NCI-H1417 (cell line): ENCODE measurements at regions not wholly inside any gene's neighbourhood (a gene's known extent, or its start where the extent isn't known, plus 50 kb on each side); places are given as distances from the start of the nearest gene placed in this dataset.

Source experiments
- DNase-seq, 3 experiments: peaks; one replicate each; lab custom pipeline; 2025; lab: John Stamatoyannopoulos, UW

DNA sequence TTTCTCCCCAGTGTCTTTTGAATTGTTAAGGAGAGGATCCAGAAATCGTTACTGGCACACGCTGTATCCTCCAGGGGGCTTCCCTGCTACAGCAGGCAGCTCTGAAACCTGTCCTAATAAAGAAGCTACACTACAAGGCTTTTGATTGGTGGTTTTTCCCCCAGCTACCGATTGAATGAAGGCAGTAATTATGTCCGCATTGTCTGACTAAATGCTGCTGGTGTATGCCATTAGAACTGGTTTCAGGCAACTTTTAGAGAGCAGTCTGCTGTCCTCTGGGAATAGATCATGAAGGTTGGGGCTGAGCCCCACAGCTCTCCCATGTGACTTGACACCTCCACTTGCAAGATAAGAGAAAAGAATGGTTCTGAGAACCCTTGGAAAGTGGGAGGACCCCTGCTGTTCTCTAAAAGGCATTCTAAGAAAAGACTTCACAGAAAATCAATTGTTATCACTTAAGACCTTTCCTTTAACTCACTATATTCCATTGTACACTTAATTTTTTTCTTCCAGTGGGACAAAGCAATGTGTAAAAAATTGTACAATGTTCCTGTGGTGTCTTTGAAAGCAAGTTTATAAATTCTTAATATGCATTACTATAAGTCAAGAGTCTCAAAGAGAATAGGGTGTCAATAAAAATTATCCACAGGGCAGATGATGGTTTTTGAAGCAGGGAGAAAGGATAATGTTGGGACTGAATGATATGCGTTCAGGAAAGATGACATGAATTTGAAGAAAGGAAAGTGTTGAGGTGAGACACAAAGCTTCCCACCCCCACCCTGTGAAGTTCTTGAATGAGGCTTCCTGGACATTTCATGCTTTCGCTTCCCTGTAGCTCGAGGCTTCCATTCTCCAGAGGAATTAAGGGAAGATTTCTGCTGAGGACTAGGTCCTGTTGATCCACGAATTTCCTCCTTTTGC is 53.0 kb upstream of the DAZL start:
- DNase-seq, result peak; percentile 41 to 81 (median 42)

DNA sequence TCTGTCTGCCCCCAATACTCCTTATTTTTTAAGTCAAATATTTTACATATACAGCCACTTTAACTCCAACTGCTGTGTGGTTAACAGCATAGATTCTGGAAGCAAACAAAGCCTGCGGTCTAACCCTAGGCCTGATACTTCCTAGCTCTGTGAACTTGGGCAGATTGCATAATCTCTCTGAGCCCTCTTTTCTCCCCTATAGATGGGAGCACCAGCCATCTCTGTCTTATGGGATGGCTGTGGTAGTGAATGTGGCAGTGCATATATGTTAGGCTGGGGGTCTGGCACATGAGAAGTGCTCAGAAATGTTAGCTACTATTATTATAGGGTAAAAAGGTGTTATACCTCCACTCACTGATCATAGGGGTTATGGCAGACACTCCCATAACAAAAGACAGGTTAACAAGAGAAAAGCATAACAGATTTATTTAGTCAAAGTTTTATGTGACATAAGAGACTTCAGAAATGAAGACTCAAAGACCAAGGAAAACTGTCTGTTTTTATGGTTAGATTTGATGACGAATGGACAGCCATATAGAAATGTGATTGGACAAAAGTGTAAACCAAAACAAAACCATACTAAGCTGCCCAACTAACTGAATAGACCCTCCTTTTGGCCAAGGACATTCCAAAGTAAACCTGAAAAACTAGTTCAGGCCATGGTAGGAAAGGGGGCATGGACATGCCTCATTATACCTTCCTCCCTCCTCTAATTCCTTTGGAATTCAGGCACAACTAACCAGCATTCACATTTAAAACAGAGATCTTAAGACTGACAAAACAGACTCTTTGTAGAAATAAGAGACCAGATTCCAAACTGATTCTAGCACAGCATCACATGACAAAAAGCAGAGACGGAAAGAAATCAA is 53.9 kb upstream of the DAZL start:
- no peak for DNase-seq

DNA sequence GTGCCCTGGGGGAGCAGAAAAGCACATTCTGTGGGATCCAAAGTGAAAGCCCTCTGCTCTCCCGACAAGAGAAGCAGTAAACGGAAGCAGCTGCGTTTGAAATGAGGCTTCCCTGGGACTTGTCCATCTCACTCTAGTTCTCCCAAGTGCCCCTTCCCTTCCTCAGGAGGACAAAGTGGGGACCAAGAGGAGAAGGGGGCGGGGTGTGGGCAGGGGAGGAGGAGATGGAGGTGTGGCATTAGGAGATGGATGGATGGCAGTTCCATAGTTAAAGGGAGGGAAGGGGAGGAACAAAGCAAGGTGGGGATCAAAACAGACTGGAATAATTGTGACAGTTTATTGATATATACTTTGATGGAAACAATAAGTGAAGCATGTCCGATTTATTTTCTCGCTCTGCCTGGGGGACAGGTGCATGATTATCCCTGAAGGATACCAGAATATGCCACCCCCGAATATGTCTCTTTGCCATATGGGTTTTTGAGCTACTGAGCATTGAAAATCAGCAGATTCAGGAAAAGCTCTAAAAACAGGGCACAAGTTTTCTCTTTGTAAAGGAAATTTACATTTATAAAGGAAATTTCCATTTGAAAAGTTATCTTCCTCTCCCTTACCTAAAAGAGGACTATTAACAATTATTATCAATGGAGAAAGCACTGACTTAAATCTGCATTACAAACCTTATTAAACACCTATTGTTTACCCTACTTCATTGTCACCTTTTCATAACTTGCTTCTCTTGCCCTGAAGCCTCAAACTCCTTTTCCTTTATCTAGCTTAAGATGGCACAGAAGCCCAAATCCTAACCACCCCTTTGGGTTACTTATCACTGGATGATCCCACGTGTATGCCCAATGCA is 58.9 kb upstream of the DAZL start:
- no peak for DNase-seq

DNA sequence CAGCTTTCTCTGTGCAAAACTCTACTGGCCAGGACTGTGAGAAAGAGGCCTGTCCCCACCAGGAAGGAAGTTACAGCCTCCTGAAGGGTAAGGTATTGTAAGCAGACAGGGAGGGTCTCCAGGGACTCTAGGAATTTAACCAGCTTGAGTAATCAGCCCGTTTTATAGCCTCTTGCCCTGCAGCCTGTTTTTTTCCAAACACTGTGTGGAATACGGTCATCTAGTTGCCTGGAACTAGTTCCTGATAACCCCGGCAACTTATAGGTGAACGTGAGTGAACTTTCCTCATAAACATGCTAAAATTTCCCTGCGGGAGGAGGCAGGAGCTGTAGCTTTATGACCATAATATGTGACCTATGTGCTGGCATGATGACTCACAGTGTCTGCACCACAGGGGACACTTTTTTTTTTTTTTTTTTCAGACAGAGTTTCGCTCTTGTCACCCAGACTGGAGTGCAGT is 60.1 kb upstream of the DAZL start:
- DNase-seq, result no peak

DNA sequence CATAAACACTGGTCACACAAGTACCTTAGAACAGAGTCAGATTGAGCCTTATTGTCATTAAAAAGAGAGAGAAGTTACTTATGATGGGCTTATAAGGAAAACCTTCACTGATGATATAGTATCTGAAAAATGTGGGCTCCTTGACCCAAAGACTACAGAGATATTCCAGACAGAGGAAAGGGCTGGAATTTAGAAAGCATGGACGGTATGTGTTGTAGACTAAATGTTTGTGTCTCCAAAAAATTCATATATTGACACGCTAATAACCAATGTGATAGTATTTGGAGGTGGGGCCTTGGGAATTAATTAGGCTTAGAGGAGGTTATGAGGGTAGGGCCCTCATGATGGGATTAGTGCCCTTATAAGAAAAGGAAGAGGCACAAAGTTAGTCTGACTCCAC is 61.0 kb upstream of the DAZL start:
- no peak for DNase-seq

DNA sequence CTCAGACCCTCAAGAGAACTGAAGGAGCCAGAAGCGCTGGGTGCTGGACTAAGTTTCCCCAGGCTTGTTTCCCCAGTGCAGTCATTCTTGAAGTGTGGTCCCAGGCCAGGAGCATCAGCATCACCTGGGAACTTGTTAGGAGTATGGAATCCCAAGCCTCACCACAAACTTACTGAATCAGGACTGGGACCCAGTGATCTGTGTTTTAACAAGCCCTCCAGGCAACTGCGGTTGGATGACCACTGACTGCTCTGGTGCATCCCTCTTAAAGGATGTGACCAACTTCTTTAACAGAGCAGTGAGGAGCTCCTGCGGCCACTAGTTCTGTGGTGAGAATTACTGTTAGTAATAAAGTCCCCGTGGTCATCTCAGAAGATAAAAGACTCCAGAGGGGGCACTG is 62.4 kb upstream of the DAZL start:
- DNase-seq, result no peak

DNA sequence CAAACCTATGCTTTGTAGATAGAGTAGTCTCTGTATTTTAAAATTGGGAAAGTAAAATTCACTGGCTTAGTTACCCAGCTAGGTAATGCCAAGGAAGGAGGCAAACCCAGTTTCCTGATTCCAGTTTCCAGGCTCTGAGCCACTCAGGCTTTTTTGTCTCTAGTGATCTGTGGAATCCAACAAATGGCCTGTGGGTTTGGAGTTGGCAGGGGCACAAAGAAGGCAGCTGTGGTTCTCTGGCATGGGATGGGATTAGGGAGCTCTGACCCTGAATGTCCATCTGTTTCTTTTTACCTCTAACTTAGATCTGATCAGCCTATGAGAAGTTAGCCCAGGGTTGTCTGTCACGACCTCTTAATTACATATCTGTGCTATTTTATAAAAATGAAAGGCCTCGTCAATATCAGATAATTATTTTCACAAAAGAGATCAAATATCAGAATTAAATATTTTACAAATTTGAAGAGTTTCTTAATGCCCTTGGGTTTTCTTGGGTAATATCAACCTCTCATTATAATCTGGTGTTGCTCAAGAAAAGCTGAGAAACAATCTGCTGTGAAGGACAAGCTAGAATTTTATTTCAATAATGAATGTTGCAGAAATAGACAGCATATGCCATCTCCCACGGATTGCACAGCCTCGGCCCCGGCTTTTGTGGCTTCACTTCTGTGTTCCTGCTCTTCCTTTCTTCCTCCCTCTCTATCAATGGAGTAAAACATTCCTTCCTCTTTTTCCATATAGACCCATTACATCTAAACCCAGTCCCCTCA is 63.7 kb upstream of the DAZL start:
- no peak for DNase-seq

DNA sequence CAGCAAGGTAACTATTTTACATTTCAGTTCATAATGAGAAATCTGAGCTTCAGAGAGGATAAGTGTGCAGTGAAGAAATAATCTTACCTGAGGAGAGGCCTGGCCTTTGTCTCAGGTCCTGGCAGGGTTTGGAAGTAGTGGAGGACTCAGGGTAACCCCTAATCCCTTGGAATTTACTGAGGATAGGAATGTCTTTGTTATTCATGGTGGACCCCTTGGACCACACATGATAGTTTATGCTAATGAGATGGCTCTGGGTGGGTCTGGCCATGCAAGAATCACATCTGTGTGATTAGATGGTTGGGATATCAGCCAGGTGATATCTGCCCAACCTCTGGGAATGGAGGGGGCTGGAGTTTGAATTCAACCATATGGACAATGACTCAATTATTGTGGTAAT is 65.0 kb upstream of the DAZL start:
- DNase-seq, result no peak

DNA sequence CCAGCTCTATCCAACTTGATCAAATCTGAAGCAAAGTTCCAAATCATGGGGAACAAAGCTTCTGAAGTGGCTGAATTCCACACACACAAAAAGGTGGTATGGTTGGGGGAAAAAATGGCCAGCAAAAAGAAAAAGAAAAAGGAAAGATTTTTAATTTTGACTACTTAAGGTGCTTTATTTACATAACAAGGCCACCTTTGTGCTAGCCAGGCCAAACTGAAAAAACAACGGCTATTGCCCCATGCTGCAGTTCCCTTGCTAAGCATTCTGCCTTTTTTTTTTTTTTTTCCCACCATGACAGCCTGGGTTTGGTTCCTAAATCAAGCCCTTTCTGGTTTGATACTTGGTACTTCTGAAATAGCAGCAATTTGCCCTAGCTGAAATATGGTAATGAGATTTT is 66.5 kb upstream of the DAZL start:
- no peak for DNase-seq

DNA sequence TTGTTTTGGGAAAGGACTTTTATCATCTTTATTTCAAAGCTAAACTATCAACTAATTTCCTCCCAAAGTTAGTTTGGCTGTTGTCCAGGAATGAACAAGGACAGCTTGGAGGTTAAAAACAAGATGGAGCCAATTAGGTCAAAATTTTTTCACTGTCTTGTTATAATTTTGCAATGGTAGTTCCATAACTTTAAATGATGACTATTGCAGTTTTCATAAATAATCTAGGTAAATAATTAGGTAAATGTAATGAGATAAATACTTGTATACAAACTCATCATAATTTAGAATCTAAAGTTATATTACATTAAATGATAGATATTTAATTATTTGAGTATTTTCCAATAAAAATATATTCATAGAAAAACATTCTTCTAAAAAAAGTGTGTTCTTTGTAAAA is 68.3 kb upstream of the DAZL start:
- DNase-seq, result no peak

DNA sequence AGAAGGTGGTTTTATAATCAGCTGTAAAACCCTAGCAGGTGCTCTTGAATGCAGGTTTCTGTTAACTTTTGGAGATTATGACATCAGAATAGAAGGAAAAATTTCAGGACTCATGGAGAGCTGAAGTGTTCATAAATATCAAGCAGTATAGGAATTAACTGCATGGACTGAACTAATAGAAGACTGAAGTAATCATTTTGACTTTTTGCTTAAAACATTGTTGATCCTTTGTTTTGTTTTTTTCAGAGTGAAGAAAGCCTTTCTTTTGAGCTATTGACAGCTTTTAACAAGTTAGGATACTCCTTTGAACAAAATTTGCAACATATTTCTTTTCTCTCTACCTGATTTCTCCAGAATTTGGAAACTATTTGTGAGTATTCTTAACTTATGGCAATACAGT is 70.6 kb upstream of the DAZL start:
- DNase-seq, result no peak

DNA sequence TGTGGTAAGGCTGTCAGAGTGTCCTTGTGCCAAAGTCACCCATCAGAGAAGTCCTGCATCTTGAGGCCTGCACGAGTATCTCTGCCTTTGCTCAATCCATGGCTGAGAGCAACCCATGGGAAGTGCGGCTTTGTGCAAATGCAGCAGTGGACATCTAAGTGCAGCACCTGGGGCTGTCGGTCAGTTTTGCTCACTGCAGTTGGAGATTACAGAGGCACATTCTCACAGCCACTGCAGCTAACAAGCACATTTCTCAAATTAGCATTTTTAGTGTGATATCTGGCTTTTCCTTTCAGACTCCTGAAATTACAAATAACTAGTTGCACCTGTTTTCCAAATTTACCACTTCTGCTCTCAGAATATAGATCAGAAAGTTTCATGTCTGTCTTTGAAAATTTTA is 81.5 kb upstream of the DAZL start:
- DNase-seq, result no peak

DNA sequence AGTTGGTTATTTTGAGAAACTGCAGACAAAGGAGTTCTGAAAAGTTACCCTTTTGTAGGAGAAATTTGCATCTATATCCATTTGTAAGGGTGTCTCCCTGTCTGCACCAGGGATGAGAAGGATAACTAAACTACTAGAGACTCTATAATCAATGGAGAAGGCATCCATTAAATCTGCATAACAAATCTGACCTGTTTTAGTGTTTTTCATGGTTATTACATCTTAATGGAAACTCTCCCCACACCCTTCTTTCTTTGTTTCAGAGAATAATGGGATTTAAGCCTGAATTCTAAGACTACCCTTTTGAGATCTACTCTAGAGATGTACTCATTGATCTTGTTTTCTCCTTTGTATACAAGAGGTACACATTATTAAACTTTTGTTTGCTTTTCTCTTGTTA is 82.0 kb upstream of the DAZL start:
- no peak for DNase-seq

DNA sequence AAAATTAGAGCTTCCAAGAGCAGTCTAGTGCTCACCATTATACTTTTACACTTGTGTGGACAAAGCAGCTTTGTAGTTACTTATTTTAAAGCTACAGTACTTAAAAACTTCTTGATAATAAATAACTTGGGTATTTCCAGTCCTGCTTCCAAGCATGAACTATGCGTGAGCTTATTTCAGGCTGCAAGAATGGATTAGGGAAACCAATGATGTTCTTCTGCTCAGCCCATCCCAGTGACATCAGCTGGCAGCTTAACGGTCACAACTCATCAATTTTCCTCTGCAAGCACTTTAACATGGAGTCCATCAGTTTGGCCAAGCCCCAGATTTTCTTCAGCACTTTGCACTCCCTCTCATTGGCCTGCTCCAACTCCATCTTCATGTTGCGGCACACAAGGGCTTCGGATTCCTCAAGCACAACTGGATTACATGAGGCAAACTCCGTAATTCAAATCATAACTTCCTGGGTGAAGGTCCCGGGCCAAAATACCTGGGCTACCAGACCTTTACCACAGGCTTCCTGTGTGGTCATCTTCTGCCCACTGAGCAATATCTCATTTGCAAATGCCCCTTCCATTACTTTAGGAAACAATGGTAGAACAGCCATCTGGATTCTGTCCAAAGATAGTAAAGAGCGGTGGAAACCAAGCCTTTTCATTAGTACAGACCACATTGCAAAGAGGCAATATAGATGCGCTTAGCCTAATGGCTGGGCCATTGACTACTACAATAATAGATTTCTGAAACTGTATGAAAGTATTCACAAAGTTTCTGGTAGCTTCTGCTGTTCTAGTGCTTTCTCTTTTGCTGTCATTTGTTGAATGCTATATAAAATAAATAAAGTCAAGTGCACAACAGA is 87.5 kb upstream of the DAZL start:
- no peak for DNase-seq

DNA sequence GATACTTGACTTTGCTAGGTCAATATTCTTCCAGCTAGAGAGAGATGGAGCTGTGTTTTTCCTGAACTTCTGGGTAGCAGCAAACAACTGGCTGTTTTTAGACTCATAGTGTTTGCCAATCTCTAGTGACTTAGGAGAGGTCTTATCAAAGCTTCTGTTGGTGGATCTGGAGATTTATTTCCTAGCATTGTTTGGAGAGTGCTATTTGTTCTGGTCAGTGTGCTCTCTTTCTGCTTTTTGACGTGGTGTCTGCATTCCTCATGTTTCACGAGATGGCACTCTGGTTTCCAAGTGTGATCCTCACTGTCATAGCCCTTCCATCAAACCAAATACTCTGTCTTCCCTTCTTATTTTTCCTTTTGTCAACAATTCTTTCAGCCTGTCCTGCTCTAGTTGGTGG is 88.6 kb upstream of the DAZL start:
- DNase-seq, result no peak

DNA sequence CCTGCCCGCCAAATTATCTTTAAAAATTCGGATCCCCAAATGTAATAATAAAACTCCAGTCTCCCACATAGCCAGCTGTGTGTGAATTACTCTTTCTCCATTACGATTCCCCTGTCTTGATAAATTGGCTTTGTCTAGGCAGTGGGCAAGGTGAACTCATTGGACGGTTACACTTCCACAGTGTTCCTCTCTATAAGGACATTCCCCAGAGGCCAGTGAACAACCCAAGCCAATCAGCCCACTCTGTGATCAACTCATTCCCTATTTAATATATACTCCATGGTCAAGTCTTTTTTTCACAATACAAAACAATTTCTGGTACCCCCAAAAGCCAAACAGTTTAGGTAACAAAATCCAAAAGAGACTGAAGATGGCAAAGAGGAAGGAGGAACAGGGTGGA is 90.5 kb upstream of the DAZL start:
- no peak for DNase-seq

DNA sequence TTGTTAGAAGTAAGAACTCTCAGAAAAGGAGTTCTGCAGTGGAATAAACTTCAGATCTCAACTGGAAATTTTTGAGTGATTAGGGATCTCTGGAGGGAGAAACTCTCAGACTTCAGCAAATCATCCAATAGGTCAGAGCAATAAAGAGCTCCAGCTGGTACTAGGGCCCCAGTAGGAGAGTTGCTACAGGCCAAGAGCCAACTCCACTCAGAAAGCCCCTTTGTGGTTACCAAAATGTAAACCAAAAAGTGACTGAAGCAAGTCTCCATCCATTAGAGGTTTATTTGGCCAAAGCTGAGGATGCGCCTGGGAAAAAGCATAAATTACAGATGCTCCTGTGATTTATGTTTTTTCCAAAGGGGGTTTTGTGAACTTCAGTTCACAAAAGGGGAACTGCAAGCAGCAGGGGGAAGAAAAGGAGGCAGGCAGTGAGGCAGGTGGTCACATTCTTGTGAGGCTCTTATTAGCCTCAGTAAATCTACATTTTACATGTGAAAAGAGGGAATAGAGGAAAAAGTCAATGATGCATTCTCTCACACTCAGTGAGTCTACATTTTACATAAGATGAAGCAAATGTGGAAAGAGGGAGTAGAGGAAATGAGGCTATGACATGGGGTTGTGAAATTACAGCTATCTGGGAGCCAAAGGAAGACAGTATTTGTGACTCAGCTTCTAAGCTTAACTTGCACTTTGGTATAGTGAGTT is 92.4 kb upstream of the DAZL start:
- DNase-seq, result no peak

DNA sequence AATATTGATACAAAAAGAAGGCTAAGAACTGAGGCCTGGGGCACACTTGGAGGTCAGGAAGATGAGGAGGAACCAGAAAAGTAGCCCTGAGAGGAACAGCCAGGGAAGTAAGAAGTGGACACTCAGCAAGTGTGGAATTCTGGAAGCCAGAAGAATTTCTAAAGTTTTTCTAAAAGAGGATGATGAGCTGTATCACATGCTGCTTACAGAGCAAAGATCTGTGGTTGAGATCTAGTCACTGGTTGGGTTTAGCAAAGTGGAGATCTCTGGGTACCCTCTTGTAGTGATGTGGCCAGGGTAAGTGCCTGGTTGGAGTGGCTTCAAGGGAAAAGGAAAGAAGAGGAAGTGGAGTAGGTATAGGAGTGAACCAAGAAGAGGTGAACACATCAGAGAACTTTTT is 95.4 kb upstream of the DAZL start:
- DNase-seq, result no peak

DNA sequence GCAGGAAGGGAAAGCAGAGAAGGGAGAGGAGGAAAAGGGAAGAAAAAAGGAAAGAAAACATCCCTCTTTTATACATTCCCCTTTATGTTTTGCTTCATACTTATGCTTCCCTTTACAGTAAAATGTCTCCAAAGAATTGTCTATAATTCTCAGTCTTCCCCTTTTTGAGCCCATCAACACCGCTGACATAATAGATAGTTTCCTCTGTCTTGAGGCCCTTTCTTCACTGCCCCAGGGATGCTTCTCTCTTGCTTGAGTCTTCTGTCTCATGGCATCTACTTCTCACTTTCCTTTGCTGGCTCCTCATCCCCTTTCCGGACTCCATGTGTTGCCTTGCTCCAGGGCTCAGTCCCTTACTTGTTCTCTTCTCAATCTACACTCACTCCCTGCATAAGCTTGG is 99.7 kb upstream of the DAZL start:
- no peak for DNase-seq

DNA sequence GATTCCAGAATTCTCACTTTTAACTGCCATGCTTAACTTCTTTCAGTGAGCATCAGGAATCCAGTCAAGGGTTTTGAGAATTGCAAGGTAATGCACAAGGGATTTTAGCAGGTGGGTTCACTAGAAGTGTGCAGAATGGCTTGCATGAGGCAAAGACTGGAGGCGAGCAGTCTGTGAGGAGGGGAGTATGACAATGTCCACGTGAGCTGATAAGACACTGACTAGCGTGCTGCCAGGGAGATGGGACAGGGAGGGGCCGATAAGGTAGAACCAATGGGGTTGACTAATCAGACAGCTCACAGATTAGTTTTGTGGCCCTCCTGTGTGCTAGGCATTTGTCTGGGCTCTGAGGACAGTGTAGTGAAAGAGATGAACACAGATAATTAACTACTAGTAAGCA is 102.0 kb upstream of the DAZL start:
- DNase-seq, result no peak
